Keratinocyte (primary cell): ENCODE measurements at regions not wholly inside any gene's neighbourhood (a gene's known extent, or its start where the extent isn't known, plus 50 kb on each side); places are given as distances from the start of the nearest gene placed in this dataset.

ENCODE experiments used
- EZH2 ChIP-seq: IDR thresholded peaks from one replicate; pipeline ENCODE4 v1.6.1; 2012; ENCODE audit warnings: inconsistent platforms, mild to moderate bottlenecking, low read length, moderate library complexity
- TF ChIP-seq, protein P1 (sequence below), 3 experiments: IDR thresholded peaks in 1 of 3; conservative IDR thresholded peaks in 1 of 3; optimal IDR thresholded peaks in 1 of 3; 2 replicates in 2 of 3; 3 replicates in 1 of 3; pipeline versions ENCODE3 to v1.5.1; 2011; ENCODE audit warnings: low read length in 3 of 3, mild to moderate bottlenecking in 3 of 3, moderate library complexity in 2 of 3, control low read depth in 1 of 3, inconsistent platforms in 1 of 3; ENCODE audit not compliant: insufficient read depth in 2 of 3; ENCODE audit errors: extremely low read depth in 1 of 3

DNA sequence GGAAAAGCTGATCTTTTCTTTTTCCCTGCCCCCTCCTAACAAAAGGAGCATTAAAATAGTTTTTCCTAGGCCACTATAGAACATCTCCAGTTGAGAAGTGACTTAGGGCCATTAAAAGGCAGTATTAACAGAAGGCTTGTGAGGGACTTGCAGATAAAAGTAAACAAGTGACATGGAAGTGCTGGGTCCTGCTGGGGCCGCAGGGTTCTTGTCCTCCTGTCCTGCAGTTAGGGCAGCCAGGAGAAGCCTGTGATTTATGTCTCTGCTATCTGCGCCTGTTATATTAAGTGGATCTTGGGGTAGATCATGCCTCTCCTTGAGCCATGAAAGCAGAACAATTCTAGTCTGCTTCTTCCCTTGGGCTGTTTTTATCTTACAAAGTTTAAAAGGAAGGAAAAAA, 271.4 kb upstream of the C11orf87 start:
- TF ChIP-seq EZH2 = no peak
- TF ChIP-seq, protein P1, sequence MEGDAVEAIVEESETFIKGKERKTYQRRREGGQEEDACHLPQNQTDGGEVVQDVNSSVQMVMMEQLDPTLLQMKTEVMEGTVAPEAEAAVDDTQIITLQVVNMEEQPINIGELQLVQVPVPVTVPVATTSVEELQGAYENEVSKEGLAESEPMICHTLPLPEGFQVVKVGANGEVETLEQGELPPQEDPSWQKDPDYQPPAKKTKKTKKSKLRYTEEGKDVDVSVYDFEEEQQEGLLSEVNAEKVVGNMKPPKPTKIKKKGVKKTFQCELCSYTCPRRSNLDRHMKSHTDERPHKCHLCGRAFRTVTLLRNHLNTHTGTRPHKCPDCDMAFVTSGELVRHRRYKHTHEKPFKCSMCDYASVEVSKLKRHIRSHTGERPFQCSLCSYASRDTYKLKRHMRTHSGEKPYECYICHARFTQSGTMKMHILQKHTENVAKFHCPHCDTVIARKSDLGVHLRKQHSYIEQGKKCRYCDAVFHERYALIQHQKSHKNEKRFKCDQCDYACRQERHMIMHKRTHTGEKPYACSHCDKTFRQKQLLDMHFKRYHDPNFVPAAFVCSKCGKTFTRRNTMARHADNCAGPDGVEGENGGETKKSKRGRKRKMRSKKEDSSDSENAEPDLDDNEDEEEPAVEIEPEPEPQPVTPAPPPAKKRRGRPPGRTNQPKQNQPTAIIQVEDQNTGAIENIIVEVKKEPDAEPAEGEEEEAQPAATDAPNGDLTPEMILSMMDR (optimal IDR thresholded peaks at IDR 0.05 in 1 of 3, IDR thresholded peaks at IDR 0.05 in 1 of 3, conservative IDR thresholded peaks at IDR 0.05 in 1 of 3; ENCODE audit: extremely low read depth in 1 of 3, insufficient read depth in 2 of 3, low read length in 3 of 3) = no peak
